ENCODE measurements at regions not wholly inside any gene's neighbourhood (a gene's known extent, or its start where the extent isn't known, plus 50 kb on each side); places are given as distances from the start of the nearest gene placed in this dataset.

- Histone ChIP-seq H4K5ac (ENCODE audit: insufficient read length, low read depth, low read length) (no peak overlapping the region), H2AK5ac (ENCODE audit: insufficient read length, low read length) (no peak overlapping the region), H2BK15ac (ENCODE audit: low read depth, low read length) (no peak overlapping the region), H2BK5ac (ENCODE audit: insufficient read length, low read length) (no peak overlapping the region), H4K20me1 (ENCODE audit: control insufficient read depth, insufficient read depth, insufficient read length) (no peaks in the 10 kb centered on the region), H3K27me3 (ENCODE audit: insufficient read depth, low read length) (no peaks in the 10 kb centered on the region), H3K4me2 (ENCODE audit: insufficient read depth, insufficient read length, low read length) (no peak overlapping the region), H2BK120ac (ENCODE audit: low read depth, low read length, poor library complexity, severe bottlenecking) (no peak overlapping the region), H3K4me1 (ENCODE audit: insufficient read depth, low read length) (no peaks in the 10 kb centered on the region), H3T11ph (ENCODE audit: low read length) (no peak overlapping the region), H3K23ac (ENCODE audit: insufficient read length, low read depth, low read length) (no peak overlapping the region), H4K91ac (ENCODE audit: insufficient read length, low read depth, low read length) (no peak overlapping the region), H3K79me2 (ENCODE audit: insufficient read depth, low read length) (no peaks in the 10 kb centered on the region), H3K9ac (ENCODE audit: extremely low read depth, insufficient read length, low read length) (no peak overlapping the region), H4K8ac (replicated peaks; ENCODE audit: insufficient read length, low read depth, low read length) (no peak overlapping the region), H3K79me1 (ENCODE audit: insufficient read depth, low read depth, low read length, poor library complexity, severe bottlenecking) (no peaks in the 10 kb centered on the region), H3K23me2 (ENCODE audit: insufficient read length, low read depth, low read length, poor library complexity, severe bottlenecking) (no peaks in the 10 kb centered on the region), H3K14ac (ENCODE audit: insufficient read depth, low read length) (no peak overlapping the region), H2BK12ac (ENCODE audit: insufficient read length, low read depth, low read length) (no peak overlapping the region), H3K4ac (ENCODE audit: low read depth, low read length) (no peak overlapping the region), H3K18ac (ENCODE audit: insufficient read length, low read depth, low read length) (no peak overlapping the region), H2AFZ (ENCODE audit: low read length) (no peak overlapping the region), H3K9me3 (ENCODE audit: control insufficient read depth, low read depth, low read length) (no peaks in the 10 kb centered on the region), H3K27ac (ENCODE audit: insufficient read length, low read depth, low read length) (no peak overlapping the region), H3K56ac (ENCODE audit: insufficient read length, low read depth, low read length) (no peak overlapping the region), H2BK20ac (ENCODE audit: low read depth, low read length, poor library complexity, severe bottlenecking) (no peak overlapping the region)
- peak; percentile 11 for DNase-seq
- no peak for TF ChIP-seq CTCF (conservative IDR thresholded peaks at IDR 0.05)
- H3K27ac Mint-ChIP-seq: no peak overlapping the region
- H3K36me3 Mint-ChIP-seq (ENCODE audit: insufficient read depth in 1 of 3, low read depth in 3 of 3): no peaks in the 10 kb centered on the region
- H3K4me3 Mint-ChIP-seq: no peak overlapping the region; a peak in 1 of 5 replicates
- no peaks in the 10 kb centered on the region for H3K9me3 Mint-ChIP-seq
- no CpG with 5 or more reads among the region's 9 CpGs for WGBS (ENCODE audit: extremely low coverage, insufficient read length, low lambda C conversion rate)
- no peaks in the 10 kb centered on the region for H3K4me1 Mint-ChIP-seq
- H3K27me3 Mint-ChIP-seq (ENCODE audit: low read depth): peaks cover 6% of the 10 kb centered on the region
Observed at GRCh38 chr3:139265131-139266016, 78.4 kb upstream of the MRPS22 start.
